SK-N-SH (cell line): ENCODE measurements at regions not wholly inside any gene's neighbourhood (a gene's known extent, or its start where the extent isn't known, plus 50 kb on each side); places are given as distances from the start of the nearest gene placed in this dataset.

Experiments used
- CTCF ChIP-seq: fragments of 200-600 bp; sonication (generic); IDR thresholded peaks from 2 replicates; pipeline ENCODE4 v1.6.1; 2017; ENCODE audit warnings: antibody characterized with exemption, mild to moderate bottlenecking, moderate library complexity
- ELF1 ChIP-seq: IDR thresholded peaks from 2 replicates; pipeline ENCODE4 v1.4.0; 2012
- FOXM1 ChIP-seq: IDR thresholded peaks from 2 replicates; pipeline ENCODE4 v1.4.0; 2012; ENCODE audit warnings: low read depth, mild to moderate bottlenecking
- IRF3 ChIP-seq: fragments of 150-350 bp; IDR thresholded peaks from 2 replicates; pipeline ENCODE4 v1.6.1; 2016; ENCODE audit warnings: mild to moderate bottlenecking, low read depth, low read length
- NRF1 ChIP-seq: IDR thresholded peaks from 2 replicates; pipeline ENCODE4 v1.6.1; 2012; ENCODE audit warnings: low read depth, mild to moderate bottlenecking, low read length
- RAD21 ChIP-seq: IDR thresholded peaks from 2 replicates; pipeline ENCODE4 v1.6.1; 2012; ENCODE audit warnings: mild to moderate bottlenecking, low read length
- REST ChIP-seq: IDR thresholded peaks from 2 replicates; pipeline ENCODE4 v1.6.1; 2012; ENCODE audit warnings: mild to moderate bottlenecking, low read depth, low read length, moderate library complexity
- RFX5 ChIP-seq: IDR thresholded peaks from 2 replicates; pipeline ENCODE4 v1.6.1; 2012; ENCODE audit warnings: mild to moderate bottlenecking, improper control_type of control experiment, low read length
- TCF12 ChIP-seq: IDR thresholded peaks from 2 replicates; pipeline ENCODE4 v1.4.0; 2012
- YY1 ChIP-seq: IDR thresholded peaks from 2 replicates; pipeline ENCODE4 v1.4.0; 2012; ENCODE audit warnings: low read depth, mild to moderate bottlenecking

DNA sequence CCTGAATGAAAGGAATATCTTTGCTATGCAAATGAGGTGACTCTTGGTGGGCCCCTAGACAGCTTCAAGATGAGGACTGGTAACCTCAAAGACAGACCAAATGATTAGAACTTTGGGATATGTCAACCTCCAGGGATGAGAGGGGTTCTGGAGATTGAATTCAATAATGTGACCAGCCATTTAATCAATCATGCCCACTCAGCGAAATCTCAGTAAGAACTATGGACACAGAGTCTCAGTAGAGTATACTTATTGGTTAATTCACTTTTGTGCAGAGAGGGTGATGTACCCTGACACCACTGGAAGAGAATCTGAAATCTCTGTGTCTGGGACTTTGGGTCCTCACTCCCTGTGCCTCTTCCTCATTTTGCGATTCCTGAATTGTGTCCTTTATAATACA, 662.8 kb downstream of the OLFM4 start:
- TF ChIP-seq RAD21 (no peak), IRF3 (no peak), FOXM1 (no peak), CTCF (no peak), REST (no peak), ELF1 (no peak), YY1 (no peak), NRF1 (no peak), RFX5 (no peak), TCF12 (no peak)
